ENCODE measurements at regions not wholly inside any gene's neighbourhood (a gene's known extent, or its start where the extent isn't known, plus 50 kb on each side); places are given as distances from the start of the nearest gene placed in this dataset.

DNA sequence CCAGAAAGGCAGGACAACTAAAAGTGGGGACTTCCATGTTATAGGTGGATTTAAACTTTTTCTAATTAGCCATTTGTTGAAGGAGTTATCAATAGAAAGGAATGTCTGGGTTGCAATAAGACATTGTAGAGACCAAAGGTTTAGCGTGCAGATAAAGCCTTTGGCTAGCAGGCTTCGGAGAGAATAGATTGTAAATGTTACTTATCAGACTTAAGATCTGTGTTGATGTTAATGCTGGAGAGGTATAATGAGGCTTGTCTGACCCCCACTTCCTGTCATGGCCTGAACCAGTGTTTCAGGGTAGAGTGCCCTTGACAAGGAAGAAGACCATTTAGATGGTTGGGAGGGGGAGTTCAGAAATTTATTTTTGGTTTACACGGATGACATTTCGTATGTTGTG, 67.1 kb upstream of the SPIN4 start:
- TF ChIP-seq, protein P1, sequence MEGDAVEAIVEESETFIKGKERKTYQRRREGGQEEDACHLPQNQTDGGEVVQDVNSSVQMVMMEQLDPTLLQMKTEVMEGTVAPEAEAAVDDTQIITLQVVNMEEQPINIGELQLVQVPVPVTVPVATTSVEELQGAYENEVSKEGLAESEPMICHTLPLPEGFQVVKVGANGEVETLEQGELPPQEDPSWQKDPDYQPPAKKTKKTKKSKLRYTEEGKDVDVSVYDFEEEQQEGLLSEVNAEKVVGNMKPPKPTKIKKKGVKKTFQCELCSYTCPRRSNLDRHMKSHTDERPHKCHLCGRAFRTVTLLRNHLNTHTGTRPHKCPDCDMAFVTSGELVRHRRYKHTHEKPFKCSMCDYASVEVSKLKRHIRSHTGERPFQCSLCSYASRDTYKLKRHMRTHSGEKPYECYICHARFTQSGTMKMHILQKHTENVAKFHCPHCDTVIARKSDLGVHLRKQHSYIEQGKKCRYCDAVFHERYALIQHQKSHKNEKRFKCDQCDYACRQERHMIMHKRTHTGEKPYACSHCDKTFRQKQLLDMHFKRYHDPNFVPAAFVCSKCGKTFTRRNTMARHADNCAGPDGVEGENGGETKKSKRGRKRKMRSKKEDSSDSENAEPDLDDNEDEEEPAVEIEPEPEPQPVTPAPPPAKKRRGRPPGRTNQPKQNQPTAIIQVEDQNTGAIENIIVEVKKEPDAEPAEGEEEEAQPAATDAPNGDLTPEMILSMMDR (IDR thresholded peaks at IDR 0.05), result no peak
- no peak for TF ChIP-seq POLR2A (IDR thresholded peaks at IDR 0.05)

Measured in uterus (tissue), 2 donors.